ENCODE measurements at regions not wholly inside any gene's neighbourhood (a gene's known extent, or its start where the extent isn't known, plus 50 kb on each side); places are given as distances from the start of the nearest gene placed in this dataset.
"Not testable (repeated sequence)": the region's sequence is repeated elsewhere in the genome, so short reads cannot be mapped to it uniquely, and the experiment has no call there.

- DNase-seq (ENCODE audit: low spot score) (no peak), FAIRE-seq (no peak)
Observed at GRCh38 chr1:195238313-195238712, 1369.9 kb downstream of the KCNT2 start.

- no peak for FAIRE-seq
- no peak for DNase-seq (ENCODE audit: low spot score)
Observed at GRCh38 chr1:195236991-195237889, 1371.0 kb downstream of the KCNT2 start.

GRCh38 chr1:195218428-195219212 lies 1389.6 kb downstream of the KCNT2 start:
- FAIRE-seq (no peak), DNase-seq (ENCODE audit: low spot score) (no peak)

DNA sequence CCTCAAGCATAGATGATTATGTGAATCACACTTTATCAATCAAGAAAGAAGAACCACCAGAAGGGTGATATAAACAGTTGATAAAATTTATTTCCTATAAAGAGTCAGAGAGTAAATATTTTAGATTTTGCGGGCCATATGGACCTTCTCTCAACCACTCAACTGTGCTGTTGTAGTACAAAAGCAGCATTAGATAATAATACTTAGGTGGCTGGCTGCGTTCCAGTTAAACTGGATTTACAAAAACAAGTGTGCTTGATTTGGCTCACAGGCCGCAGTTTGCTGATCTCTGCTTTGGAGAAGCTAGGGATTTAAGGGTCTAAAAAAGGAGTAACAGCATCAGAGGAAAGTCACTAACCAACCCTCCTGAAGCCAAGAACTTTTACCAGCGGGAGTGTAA lies 1406.0 kb downstream of the KCNT2 start:
- DNase-seq (ENCODE audit: low spot score) (no peak), FAIRE-seq (no peak)

DNA sequence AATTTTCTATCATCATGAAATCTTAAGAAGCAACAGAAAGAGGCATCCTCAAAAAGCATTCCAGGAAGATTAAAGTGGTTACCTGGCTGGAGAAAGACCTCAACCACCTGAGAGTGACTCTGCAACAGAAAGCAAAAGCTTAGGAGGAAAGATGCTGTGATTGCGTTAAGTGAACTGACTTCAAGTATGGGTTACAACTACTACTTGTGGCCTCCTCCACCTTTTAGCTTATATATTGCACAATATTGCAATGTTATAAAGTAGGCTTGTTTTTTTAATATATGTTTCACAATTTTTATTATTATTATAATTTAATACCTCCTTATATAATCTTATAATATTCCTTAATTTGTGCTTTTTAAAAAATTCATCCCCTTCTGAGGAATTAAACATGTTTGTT lies 1407.5 kb downstream of the KCNT2 start:
- DNase-seq (ENCODE audit: low spot score), result no peak
- FAIRE-seq, result no peak

DNA sequence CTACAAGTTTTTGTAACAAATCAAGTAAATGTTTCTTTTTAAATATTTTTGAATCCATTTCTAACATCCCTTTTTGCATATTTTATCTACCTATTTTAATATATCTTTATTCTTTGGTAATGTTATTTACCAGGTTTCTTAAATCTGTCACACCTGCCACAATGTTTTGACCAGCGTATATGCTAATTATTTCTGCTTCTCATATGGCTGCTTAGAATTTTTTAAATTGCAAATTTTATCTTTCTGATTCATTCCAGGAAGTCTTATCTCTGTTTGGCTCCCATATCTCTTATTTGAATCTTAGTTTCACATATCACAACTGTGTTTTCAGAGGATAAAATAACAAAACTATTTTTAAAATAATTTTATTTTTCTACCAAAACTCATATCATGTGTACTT lies 1411.1 kb downstream of the KCNT2 start:
- DNase-seq (ENCODE audit: low spot score), result no peak
- FAIRE-seq, result peak; percentile 14

GRCh38 chr1:195195423-195196057 lies 1412.7 kb downstream of the KCNT2 start:
- DNase-seq (ENCODE audit: low spot score) (no peak), FAIRE-seq (no peak)

DNA sequence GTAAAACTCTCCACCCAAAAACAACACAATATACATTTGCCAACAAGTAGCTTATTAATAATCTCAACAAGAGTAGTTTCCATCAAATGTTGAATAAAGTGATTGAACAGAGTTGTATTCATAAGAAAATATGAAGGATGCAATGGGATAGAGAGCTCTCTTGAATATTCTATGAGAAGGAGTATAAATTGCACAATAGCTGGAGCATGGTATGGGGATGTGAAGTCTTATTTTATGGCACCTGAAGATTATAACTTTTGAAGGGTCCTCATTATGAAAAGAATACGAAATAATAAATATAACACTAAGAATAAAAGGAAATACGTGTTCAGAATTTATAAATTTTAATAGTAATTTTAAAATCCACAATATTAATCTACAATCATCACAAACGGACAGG lies 1415.1 kb downstream of the KCNT2 start:
- DNase-seq (ENCODE audit: low spot score), result no peak
- FAIRE-seq, result no peak

- DNase-seq (ENCODE audit: low spot score), result no peak
- peak; percentile 24 for FAIRE-seq
Observed at GRCh38 chr1:195188821-195189220, 1419.4 kb downstream of the KCNT2 start.

DNA sequence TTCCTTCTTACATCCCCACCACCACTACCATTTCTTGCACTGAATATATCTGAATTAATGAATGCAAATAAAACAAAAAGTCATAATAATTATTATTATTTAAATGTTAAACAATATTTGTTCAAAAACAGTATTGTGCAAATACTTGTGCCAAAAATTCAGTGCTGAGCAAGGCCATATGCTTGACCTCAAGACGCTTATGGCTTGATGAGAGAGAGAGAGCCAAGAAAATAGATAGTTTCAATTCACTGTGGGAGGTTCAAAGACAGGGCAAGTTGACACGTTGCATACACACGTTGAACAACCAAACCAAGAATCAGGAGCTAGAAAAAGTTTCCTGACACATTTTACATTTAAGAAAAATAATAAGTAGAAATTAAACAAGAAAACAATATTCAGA lies 1421.7 kb downstream of the KCNT2 start:
- FAIRE-seq (no peak), DNase-seq (ENCODE audit: low spot score) (no peak)

GRCh38 chr1:195185736-195186135 lies 1422.5 kb downstream of the KCNT2 start:
- FAIRE-seq, result no peak

DNA sequence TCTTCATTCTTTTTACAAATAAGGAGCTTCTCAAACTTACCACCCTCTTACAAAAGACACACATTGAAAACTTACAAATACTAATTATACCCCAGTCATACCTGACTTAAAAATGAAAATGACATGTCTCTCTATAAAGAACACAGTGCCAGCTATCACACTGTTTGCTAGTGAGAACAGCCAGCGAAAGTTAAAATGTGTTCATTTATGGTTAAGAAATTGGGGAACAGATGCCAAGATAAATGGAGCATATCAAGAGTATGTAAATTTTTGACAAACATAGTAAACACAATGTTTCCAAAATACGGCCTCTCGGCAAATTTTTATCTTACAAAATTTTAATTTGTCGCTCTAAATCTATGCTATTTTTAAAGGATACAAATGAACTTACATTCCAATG lies 1422.9 kb downstream of the KCNT2 start:
- FAIRE-seq (no peak), DNase-seq (ENCODE audit: low spot score) (no peak)

More at GRCh38 chr1:195185736-195186135, 1422.5 kb downstream of the KCNT2 start:
- DNase-seq (ENCODE audit: low spot score), result no peak

- no peak for DNase-seq (ENCODE audit: low spot score)
- FAIRE-seq, result no peak
Observed at GRCh38 chr1:195173753-195174152, 1434.5 kb downstream of the KCNT2 start.

DNA sequence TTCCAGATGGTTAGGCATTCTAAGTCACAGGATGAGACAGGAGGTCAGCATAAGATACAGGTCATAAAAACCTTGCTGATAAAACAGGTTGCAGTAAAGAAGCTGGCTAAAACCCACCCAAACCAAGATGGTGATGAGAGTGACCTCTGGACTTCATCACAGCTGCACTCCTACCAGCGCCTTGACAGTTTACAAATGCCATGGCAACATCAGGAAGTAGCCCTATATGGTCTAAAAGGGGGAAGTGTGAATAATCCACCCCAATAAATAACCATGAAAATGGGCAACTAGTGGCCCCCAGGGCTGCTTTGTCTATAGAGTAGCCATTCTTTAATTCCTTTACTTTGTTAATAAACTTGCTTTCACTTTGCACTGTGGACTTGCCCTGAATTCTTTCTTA lies 1448.4 kb downstream of the KCNT2 start:
- not testable (repeated sequence) for DNase-seq (ENCODE audit: low spot score); FAIRE-seq

- FAIRE-seq, result no peak
- no peak for DNase-seq (ENCODE audit: low spot score)
Observed at GRCh38 chr1:195158091-195158490, 1450.1 kb downstream of the KCNT2 start.

- FAIRE-seq (no peak), DNase-seq (ENCODE audit: low spot score) (no peak)
Observed at GRCh38 chr1:195153107-195153506, 1455.1 kb downstream of the KCNT2 start.

- no peak for DNase-seq (ENCODE audit: low spot score)
- FAIRE-seq, result peak; percentile 65
Observed at GRCh38 chr1:195150768-195151167, 1457.5 kb downstream of the KCNT2 start.

GRCh38 chr1:195141294-195141693 lies 1466.9 kb downstream of the KCNT2 start:
- DNase-seq (ENCODE audit: low spot score), result no peak
- no peak for FAIRE-seq

DNA sequence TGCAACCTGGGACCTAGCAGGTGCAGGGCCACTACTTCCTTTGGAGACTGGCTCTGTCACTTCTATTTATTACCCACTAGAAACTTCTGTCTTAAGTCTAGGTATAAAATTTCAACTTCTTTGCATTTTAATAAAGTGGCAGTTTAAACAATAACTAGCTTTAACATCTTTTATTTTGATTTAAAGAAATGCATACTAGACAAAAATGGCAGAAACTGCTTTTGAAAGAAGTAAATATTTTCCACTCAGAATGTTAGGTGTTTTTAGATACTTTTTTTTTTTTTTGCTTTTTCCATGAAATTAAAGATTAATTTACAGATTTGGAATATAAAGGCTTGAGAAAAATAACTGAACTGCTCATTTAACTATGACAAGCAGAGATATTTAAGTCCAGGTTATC lies 1477.6 kb downstream of the KCNT2 start:
- DNase-seq (ENCODE audit: low spot score) (no peak), FAIRE-seq (no peak)

GRCh38 chr1:195122497-195122896 lies 1485.7 kb downstream of the KCNT2 start:
- no peak for DNase-seq (ENCODE audit: low spot score)
- FAIRE-seq, result no peak

DNA sequence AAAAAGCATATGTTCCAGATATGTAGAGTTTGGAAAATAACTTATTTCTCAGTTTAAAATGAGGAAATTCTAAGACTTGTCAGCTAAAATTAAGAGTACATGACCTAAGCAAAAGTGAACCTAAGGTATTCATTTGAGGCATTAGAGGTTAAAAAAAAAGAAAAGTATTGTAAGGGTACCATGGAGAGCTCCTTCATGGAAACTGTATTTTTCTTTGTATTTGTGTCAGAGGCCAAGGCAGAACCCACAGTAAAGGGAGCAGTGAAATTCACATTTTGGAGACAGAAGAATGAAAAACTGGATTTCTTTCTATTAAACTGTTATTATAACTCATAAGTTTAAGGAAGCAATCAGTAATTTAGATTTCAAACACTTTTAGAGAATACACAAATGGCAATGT lies 1494.8 kb downstream of the KCNT2 start:
- no peak for DNase-seq (ENCODE audit: low spot score)
- no peak for FAIRE-seq

GRCh38 chr1:195105773-195106172 lies 1502.5 kb downstream of the KCNT2 start:
- DNase-seq (ENCODE audit: low spot score) (no peak), FAIRE-seq (no peak)

All from RCC 7860 (cell line).